OCI-LY7 (cell line): ENCODE measurements at regions not wholly inside any gene's neighbourhood (a gene's known extent, or its start where the extent isn't known, plus 50 kb on each side); places are given as distances from the start of the nearest gene placed in this dataset.
A peak's percentile ranks its signal among the peaks of the same experiment; 100 is the strongest.

Source experiments
- BruUV-seq: library from RNA; stranded (reverse); fragments of 400-500 nt; replicated peaks from 2 replicates; lab custom pipeline; 2021; lab: Mats Ljungman, UMichigan
- CTCF ChIA-PET: fragments of 300-600 bp; sonication (Branson Sonifier 250); formaldehyde crosslinking; loops from one replicate; lab custom pipeline; 2022; ENCODE audit warnings: antibody characterized with exemption; ENCODE audit not compliant: unreplicated experiment; lab: Charles Lee
- POLR2A ChIA-PET: fragments of 300-600 bp; sonication (Branson Sonifier 250); formaldehyde crosslinking; loops from one replicate; lab custom pipeline; 2022; ENCODE audit warnings: antibody characterized with exemption; lab: Charles Lee
- DNase-seq: peaks from one replicate; pipeline ENCODE4 v3.0.0-alpha.2; 2015; ENCODE audit warnings: low spot score
- H2AFZ ChIP-seq: fragments of 200-600 bp; sonication (generic), shearing (Covaris generic); 2 replicates; pipeline ENCODE4 v1.6.1; 2014; ENCODE audit warnings: mild to moderate bottlenecking, antibody characterized with exemption, low read length, moderate library complexity
- H3K27ac ChIP-seq: fragments of 200-600 bp; sonication (generic); 2 replicates; pipeline ENCODE4 v1.5.1; 2014; ENCODE audit warnings: mixed run types, low read depth, mild to moderate bottlenecking, moderate library complexity, low read length, inconsistent platforms; ENCODE audit not compliant: poor library complexity, severe bottlenecking
- H3K36me3 ChIP-seq: fragments of 200-600 bp; sonication (generic); 2 replicates; pipeline ENCODE4 v1.6.1; 2014; ENCODE audit warnings: mild to moderate bottlenecking, antibody characterized with exemption, low read length, moderate library complexity, mixed read lengths; ENCODE audit not compliant: insufficient read depth
- H3K4me1 ChIP-seq: fragments of 200-600 bp; sonication (generic); 2 replicates; pipeline ENCODE4 v1.5.1; 2014; ENCODE audit warnings: mild to moderate bottlenecking, low read length; ENCODE audit not compliant: insufficient read depth, poor library complexity, severe bottlenecking
- H3K4me2 ChIP-seq: fragments of 200-600 bp; sonication (generic); 2 replicates; pipeline ENCODE4 v1.6.1; 2014; ENCODE audit warnings: mild to moderate bottlenecking, low read length
- H3K4me3 ChIP-seq: fragments of 200-600 bp; sonication (generic); 2 replicates; pipeline ENCODE4 v1.5.1; 2014; ENCODE audit warnings: mild to moderate bottlenecking, low read depth, low read length; ENCODE audit not compliant: poor library complexity, severe bottlenecking
- H3K79me2 ChIP-seq: fragments of 200-600 bp; sonication (generic); 2 replicates; pipeline ENCODE4 v1.6.1; 2016; ENCODE audit warnings: low read depth, mild to moderate bottlenecking, low read length, moderate library complexity, mixed read lengths; ENCODE audit not compliant: insufficient read depth
- H3K9me2 ChIP-seq: fragments of 200-600 bp; sonication (generic); 2 replicates; pipeline ENCODE4 v1.6.1; 2016; ENCODE audit warnings: mild to moderate bottlenecking, low read length, mixed read lengths; ENCODE audit not compliant: insufficient read depth
- H3K9me3 ChIP-seq: fragments of 200-600 bp; sonication (generic); 2 replicates; pipeline ENCODE4 v1.6.1; 2014; ENCODE audit warnings: mild to moderate bottlenecking, mixed run types, low read length, mixed read lengths
- H4K20me1 ChIP-seq: fragments of 200-600 bp; sonication (generic); 2 replicates; pipeline ENCODE4 v1.6.1; 2014; ENCODE audit warnings: mild to moderate bottlenecking, antibody characterized with exemption, low read length, moderate library complexity, mixed read lengths; ENCODE audit not compliant: insufficient read depth
- CTCF ChIP-seq: fragments of 200-600 bp; sonication (generic); conservative IDR thresholded peaks from 2 replicates; pipeline ENCODE4 v1.5.1; 2014; ENCODE audit warnings: mild to moderate bottlenecking, antibody characterized with exemption, low read length, moderate library complexity, mixed read lengths
- EZH2phosphoT487 ChIP-seq: fragments of 200-600 bp; sonication (generic); IDR thresholded peaks from 2 replicates; pipeline ENCODE4 v1.6.1; 2018; ENCODE audit warnings: low read depth, borderline replicate concordance, mild to moderate bottlenecking, mixed run types, antibody characterized with exemption, low read length, moderate library complexity, mixed read lengths
- intact Hi-C: fragments of 100-400 bp; cut with micrococcal nuclease; formaldehyde crosslinking; loops from one replicate; pipeline ENCODE4 v1.10.0; 2022; ENCODE audit not compliant: unreplicated experiment

GRCh38 chr11:114774599-114775361, 96.5 kb downstream of the NXPE2 start:
- TF ChIP-seq CTCF (peak; percentile 81), EZH2phosphoT487 (no peak)
- Histone ChIP-seq H3K36me3 (no peaks in the 10 kb centered on the region), H3K9me2 (no peaks in the 10 kb centered on the region), H3K27ac (no peak overlapping the region), H4K20me1 (no peaks in the 10 kb centered on the region), H3K4me2 (no peak overlapping the region), H3K9me3 (no peaks in the 10 kb centered on the region), H3K79me2 (no peaks in the 10 kb centered on the region), H3K4me3 (no peak overlapping the region), H3K4me1 (no peaks in the 10 kb centered on the region), H2AFZ (no peak overlapping the region)
- peak; percentile 40 for DNase-seq
- BruUV-seq: no TSS peak
- intact Hi-C loops: no loop called here
- ChIA-PET POLR2A (no interaction called here), CTCF (no interaction called here)

- DNase-seq: no peak
- no peaks in the 10 kb centered on the region for H3K79me2 ChIP-seq
- TF ChIP-seq EZH2phosphoT487 (no peak), CTCF (no peak)
- ChIA-PET CTCF (no interaction called here), POLR2A (interaction anchor here (0.6 kb wide), 1 partner anchor 24 kb away, joined by 3 read pairs; no protein-coding TSS in a partner anchor)
- H2AFZ ChIP-seq: no peak overlapping the region
- H3K4me1 ChIP-seq: no peaks in the 10 kb centered on the region
- H3K27ac ChIP-seq: no peak overlapping the region
- no peaks in the 10 kb centered on the region for H4K20me1 ChIP-seq
- intact Hi-C loops: no loop called here
- no peak overlapping the region for H3K4me2 ChIP-seq
- no peaks in the 10 kb centered on the region for H3K9me3 ChIP-seq
- H3K4me3 ChIP-seq: no peak overlapping the region
- no TSS peak for BruUV-seq
- H3K36me3 ChIP-seq: no peaks in the 10 kb centered on the region
- H3K9me2 ChIP-seq: no peaks in the 10 kb centered on the region
Measured at GRCh38 chr11:114775875-114776621, 97.7 kb downstream of the NXPE2 start.
